HG03432 (cell line): ENCODE measurements at regions not wholly inside any gene's neighbourhood (a gene's known extent, or its start where the extent isn't known, plus 50 kb on each side); places are given as distances from the start of the nearest gene placed in this dataset.

ENCODE experiments used
- ATAC-seq: cut with Tn5 transposase; IDR thresholded peaks from one replicate; pipeline ENCODE4 v1.9.1; 2021; ENCODE audit warnings: mild to moderate bottlenecking, moderate library complexity; ENCODE audit not compliant: unreplicated experiment

DNA sequence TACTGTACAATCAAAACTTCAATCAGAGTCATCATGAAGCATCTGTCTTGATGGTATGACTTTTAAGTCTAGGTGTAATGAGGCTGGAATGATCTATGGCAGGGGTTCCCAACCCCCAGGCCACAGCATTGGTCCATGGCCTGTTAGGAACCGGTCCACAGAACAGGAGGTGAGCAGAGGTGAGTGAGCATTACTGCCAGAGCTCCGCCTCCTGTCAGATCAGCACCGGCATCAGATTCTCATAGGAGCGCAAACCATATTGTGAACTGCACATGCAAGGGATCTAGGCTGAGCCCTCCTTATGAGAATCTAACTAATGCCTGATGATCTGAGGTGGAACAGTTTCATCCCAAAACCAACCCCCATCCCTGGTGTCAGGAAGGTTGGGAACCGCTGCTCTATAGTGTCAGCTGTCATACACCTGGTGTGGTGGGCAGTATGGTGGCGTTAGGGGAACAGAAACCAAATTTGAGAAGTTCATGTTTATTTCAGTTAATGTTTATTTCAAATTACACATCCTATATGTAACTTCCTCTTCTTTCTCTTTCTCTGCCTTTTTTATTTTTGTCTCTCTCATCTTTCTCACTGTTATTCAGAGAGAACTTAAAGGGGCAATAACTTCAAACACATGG, 432.6 kb downstream of the TNS3 start:
- ATAC-seq = peak; percentile 85

- ATAC-seq = no peak
These were observed 433.2 kb downstream of the TNS3 start for GRCh38 chr7:47148536-47149207.

DNA sequence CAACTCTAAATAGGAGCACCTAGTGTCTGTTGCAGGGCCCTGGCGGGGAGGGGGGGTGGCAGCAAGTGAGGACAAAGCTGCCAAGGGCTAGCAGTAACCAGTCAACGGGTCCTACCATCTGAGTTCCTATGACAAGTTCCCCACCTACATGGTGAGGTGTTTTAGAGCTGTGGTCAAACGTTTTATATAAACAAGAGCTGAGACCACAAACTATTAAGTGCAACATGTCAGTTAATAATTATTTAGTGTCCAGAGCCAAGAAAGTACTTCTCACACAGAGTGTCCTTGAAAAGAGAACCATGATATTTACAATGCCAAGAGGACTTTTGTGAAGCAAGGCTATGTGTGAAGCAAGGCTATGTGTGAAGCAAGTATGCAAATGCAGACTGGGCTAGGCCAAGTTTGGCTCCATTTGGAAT, 434.7 kb downstream of the TNS3 start:
- no peak for ATAC-seq

DNA sequence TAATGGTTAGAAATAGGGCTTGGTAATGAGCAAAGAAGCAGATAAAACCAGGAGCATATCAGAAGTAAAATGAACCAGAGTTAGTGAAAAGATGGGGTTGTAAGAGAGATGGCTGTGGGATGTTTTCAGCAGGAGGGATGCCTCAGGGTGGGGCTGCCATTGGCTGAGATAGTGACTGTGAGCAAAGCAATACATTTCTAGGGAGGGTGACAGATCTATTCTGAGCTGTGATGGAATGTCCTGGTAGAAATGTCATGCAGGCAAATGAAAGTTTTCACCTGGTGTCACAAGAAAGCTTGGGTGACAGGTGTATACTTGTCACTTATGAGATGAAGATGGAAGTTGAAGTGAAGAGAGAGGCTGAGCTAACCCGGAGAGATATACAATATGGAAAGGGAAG, 435.9 kb downstream of the TNS3 start:
- no peak for ATAC-seq

GRCh38 chr7:47145186-47145725, 436.7 kb downstream of the TNS3 start:
- no peak for ATAC-seq

GRCh38 chr7:47143339-47143738, 438.6 kb downstream of the TNS3 start:
- ATAC-seq = no peak

DNA sequence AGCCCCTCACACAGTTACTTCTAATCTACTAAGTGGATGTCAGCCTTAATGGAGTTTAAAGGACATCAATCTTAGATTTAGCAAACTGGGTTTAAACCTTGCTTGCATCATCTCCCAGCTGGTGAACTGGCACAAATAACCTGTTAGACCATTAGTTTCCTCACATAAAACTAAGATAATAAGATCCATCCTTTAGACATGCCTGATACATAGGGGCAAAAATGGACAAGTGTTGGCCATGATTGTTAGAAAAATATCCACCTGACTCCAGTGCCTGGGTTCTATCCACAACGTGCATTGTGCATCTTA, 439.1 kb downstream of the TNS3 start:
- no peak for ATAC-seq

DNA sequence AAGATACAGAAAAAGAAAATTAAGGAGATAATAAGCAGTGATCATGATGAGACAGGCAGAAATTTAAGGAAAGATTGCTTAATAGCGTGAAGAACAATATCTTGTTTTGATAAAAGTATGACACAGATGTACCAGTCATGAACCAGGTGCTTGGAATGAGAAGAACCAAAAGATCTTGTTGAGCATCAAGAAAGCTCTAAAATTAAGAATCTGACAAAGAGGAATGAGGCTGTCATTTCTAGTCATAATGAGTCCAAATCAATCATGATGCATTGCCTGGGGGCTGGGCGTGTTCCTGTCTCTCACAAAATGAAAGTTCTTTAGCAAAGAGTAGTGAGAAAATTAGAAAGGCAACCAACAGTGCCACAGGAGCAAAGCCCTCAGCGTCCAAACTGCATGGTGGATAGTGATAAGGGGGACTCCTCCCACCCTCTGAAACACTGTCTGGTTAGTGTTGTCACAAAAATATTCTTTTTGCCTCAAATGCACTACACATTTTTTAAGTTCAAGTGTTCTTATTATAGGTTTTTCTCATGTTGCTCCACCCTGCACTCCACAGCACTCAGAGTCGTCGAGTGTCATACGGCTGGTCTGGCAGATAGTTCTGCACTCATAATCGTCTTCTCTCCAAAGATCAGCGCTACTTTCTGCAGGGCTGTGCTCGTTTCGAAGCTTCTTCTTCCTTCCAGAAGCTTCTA, 439.6 kb downstream of the TNS3 start:
- ATAC-seq = no peak

DNA sequence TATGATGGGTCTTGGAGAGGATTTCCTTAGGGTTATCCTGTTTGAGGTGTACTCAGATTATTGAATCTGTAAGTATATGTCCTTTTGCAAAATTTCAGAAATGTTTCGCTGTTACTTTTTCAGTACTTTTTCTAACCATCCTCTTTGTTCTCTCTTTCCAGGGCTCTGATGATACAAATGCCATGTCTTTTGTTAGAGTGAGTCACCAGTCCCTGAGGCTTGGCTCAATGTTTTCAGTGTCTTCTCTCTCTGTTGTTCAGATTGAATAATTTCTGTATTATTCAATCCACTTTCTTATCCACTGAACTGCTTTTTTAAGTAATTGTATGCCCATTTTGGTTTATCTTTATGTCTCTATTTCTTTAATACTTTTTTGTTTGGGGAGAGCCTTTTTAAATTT, 449.4 kb downstream of the TNS3 start:
- no peak for ATAC-seq

DNA sequence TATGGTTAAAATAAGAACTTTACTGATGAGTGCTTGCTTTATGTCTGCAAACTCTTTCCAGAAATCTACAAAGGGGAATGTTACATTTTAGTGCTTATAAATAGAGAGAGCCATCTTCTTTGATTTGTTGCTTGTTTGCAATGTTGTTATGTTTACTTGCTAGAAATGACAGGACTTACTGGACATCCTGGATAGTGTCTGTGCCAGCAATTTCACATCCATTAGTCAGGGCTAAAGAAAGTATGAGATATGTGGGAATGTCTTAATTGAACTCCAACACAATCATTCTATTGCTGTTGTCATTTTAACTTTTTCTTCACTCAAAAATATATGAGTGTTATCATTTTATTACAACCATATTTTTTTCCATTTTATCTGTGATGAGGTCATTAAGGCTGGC, 453.2 kb downstream of the TNS3 start:
- ATAC-seq = no peak

- ATAC-seq = no peak
These were observed 456.4 kb downstream of the TNS3 start for GRCh38 chr7:47125529-47125928.

DNA sequence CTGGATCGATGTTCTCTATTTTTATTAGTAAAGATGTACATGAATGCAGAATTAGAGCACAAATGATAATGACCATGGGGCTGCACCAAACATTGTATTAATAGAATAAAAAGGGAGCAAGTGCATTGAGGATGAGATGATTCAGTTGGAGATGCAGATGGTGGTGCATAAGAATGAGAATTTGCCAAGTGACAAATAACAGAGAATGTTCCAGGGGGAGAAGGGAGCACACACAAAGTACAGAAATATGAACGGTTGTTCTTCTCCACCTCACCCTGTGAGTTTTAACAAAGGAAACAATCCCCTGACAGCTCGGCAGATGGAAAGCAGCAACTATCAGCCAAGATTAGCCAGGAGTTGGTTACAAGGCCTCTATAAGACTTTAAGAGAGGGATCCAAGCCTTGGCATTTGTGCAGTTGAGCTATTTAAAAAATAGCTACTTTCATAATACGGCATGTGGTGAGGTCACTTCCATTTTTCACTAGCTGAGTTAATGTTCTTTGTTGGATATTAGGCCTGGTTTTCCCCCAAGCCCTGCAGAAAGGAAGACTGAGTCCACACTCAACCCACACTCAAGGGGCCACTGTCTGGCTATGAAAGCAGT, 462.5 kb downstream of the TNS3 start:
- no peak for ATAC-seq

GRCh38 chr7:47104206-47104549, 477.7 kb downstream of the TNS3 start:
- ATAC-seq = no peak

GRCh38 chr7:47103498-47104205, 478.3 kb downstream of the TNS3 start:
- no peak for ATAC-seq

- ATAC-seq = no peak
These were observed 479.5 kb downstream of the TNS3 start for GRCh38 chr7:47102331-47102841.

- no peak for ATAC-seq
These were observed 481.0 kb downstream of the TNS3 start for GRCh38 chr7:47100817-47101435.

GRCh38 chr7:47100148-47100816, 481.6 kb downstream of the TNS3 start:
- no peak for ATAC-seq

GRCh38 chr7:47097431-47097830, 484.5 kb downstream of the TNS3 start:
- no peak for ATAC-seq

GRCh38 chr7:47095946-47096345, 486.0 kb downstream of the TNS3 start:
- no peak for ATAC-seq

DNA sequence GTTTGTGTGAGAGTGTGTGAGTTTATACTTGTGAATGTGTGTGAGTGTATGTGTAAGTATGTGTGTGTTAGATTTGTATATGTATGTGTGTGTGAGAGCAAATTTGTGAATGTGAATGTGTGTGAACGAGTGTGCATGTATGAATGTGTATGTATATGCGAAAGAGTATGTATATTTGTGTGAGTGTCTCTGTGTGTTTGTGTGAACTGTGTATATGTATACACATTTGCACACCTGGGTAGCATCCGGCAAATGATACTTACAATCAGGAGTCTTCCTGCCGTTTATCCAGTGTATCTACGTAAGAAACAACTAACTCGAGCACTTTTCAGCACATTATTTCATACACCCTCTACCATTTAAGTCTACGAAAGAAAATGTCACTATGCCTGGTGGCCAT, 487.4 kb downstream of the TNS3 start:
- no peak for ATAC-seq
